Right atrium auricular region (tissue), 2 donors: ENCODE measurements at regions not wholly inside any gene's neighbourhood (a gene's known extent, or its start where the extent isn't known, plus 50 kb on each side); places are given as distances from the start of the nearest gene placed in this dataset.

Source experiments
- DNase-seq: peaks from one replicate; pipeline ENCODE4 v3.0.0-alpha.2; 2019; ENCODE audit warnings: low spot score
- H3K27ac ChIP-seq, 2 donors: fragments of 200-600 bp; sonication (generic); 1 replicate in 1 of 2; 2 replicates in 1 of 2; pipeline ENCODE4 v1.5.1; 2016 to 2019
- H3K27me3 ChIP-seq, 2 donors: fragments of 200-600 bp; sonication (generic); one replicate each; pipeline versions ENCODE4 v1.5.1 to v1.6.0; 2017 to 2019
- H3K36me3 ChIP-seq: fragments of 200-600 bp; sonication (generic); one replicate; pipeline ENCODE4 v1.5.1; 2016
- H3K4me1 ChIP-seq, 2 donors: fragments of 200-600 bp; sonication (generic); one replicate each; pipeline versions ENCODE4 v1.5.1 to v1.6.0; 2017 to 2019
- H3K4me3 ChIP-seq, 2 donors: fragments of 200-600 bp; sonication (generic); 1 replicate in 1 of 2; 2 replicates in 1 of 2; pipeline ENCODE4 v1.5.1; 2017 to 2019; ENCODE audit warnings: mild to moderate bottlenecking in 1 of 2, moderate library complexity in 1 of 2
- H3K9me3 ChIP-seq, 2 donors: fragments of 200-600 bp; sonication (generic); one replicate each; pipeline ENCODE4 v1.5.1; 2019
- CTCF ChIP-seq, 2 donors: fragments of 200-600 bp; sonication (generic); IDR thresholded peaks; one replicate each; pipeline ENCODE4 v1.5.1; 2019; ENCODE audit warnings: antibody characterized with exemption in 2 of 2

- H3K27ac ChIP-seq, result no peak overlapping the region
- no peaks in the 10 kb centered on the region for H3K27me3 ChIP-seq
- no peak overlapping the region for H3K4me3 ChIP-seq
- H3K36me3 ChIP-seq, result no peaks in the 10 kb centered on the region
- DNase-seq, result no peak
- H3K9me3 ChIP-seq, result no peaks in the 10 kb centered on the region
- no peak for TF ChIP-seq CTCF (IDR thresholded peaks at IDR 0.05)
- H3K4me1 ChIP-seq, result no peaks in the 10 kb centered on the region
Observed at GRCh38 chr5:152905286-152905685, 500.2 kb upstream of the NMUR2 start.

GRCh38 chr5:152907488-152908245, 502.6 kb upstream of the NMUR2 start:
- DNase-seq, result no peak
- no peak overlapping the region for H3K27ac ChIP-seq
- H3K36me3 ChIP-seq, result no peaks in the 10 kb centered on the region
- no peaks in the 10 kb centered on the region for H3K27me3 ChIP-seq
- no peak overlapping the region for H3K4me3 ChIP-seq
- H3K9me3 ChIP-seq, result no peaks in the 10 kb centered on the region
- no peak for TF ChIP-seq CTCF (IDR thresholded peaks at IDR 0.05)
- no peaks in the 10 kb centered on the region for H3K4me1 ChIP-seq

GRCh38 chr5:152912924-152913323, 507.8 kb upstream of the NMUR2 start:
- Histone ChIP-seq H3K9me3 (no peaks in the 10 kb centered on the region), H3K4me3 (no peak overlapping the region), H3K4me1 (no peaks in the 10 kb centered on the region), H3K27me3 (no peaks in the 10 kb centered on the region), H3K27ac (no peak overlapping the region), H3K36me3 (no peaks in the 10 kb centered on the region)
- TF ChIP-seq CTCF (IDR thresholded peaks at IDR 0.05), result no peak
- DNase-seq, result no peak

GRCh38 chr5:152932621-152933020, 527.5 kb upstream of the NMUR2 start:
- no peak overlapping the region for H3K4me3 ChIP-seq
- H3K27me3 ChIP-seq, result no peaks in the 10 kb centered on the region
- no peaks in the 10 kb centered on the region for H3K9me3 ChIP-seq
- TF ChIP-seq CTCF (IDR thresholded peaks at IDR 0.05), result no peak
- no peaks in the 10 kb centered on the region for H3K36me3 ChIP-seq
- H3K4me1 ChIP-seq, result no peaks in the 10 kb centered on the region
- no peak for DNase-seq
- H3K27ac ChIP-seq, result no peak overlapping the region

- Histone ChIP-seq H3K4me1 (no peaks in the 10 kb centered on the region), H3K27ac (no peak overlapping the region), H3K27me3 (no peaks in the 10 kb centered on the region), H3K36me3 (no peaks in the 10 kb centered on the region), H3K9me3 (no peaks in the 10 kb centered on the region), H3K4me3 (no peak overlapping the region)
- no peak for TF ChIP-seq CTCF (IDR thresholded peaks at IDR 0.05)
- no peak for DNase-seq
Observed at GRCh38 chr5:152933056-152933455, 528.0 kb upstream of the NMUR2 start.

GRCh38 chr5:152938630-152939029, 533.6 kb upstream of the NMUR2 start:
- no peaks in the 10 kb centered on the region for H3K4me1 ChIP-seq
- H3K9me3 ChIP-seq, result no peaks in the 10 kb centered on the region
- TF ChIP-seq CTCF (IDR thresholded peaks at IDR 0.05), result no peak
- H3K36me3 ChIP-seq, result no peaks in the 10 kb centered on the region
- no peaks in the 10 kb centered on the region for H3K27me3 ChIP-seq
- no peak overlapping the region for H3K4me3 ChIP-seq
- no peak overlapping the region for H3K27ac ChIP-seq
- no peak for DNase-seq
